HG02943 (cell line): ENCODE measurements at regions not wholly inside any gene's neighbourhood (a gene's known extent, or its start where the extent isn't known, plus 50 kb on each side); places are given as distances from the start of the nearest gene placed in this dataset.

Experiments
- ATAC-seq: cut with Tn5 transposase; IDR thresholded peaks from one replicate; pipeline ENCODE4 v1.9.1; 2021; ENCODE audit warnings: mild to moderate bottlenecking, low read depth, moderate library complexity; ENCODE audit not compliant: unreplicated experiment

DNA sequence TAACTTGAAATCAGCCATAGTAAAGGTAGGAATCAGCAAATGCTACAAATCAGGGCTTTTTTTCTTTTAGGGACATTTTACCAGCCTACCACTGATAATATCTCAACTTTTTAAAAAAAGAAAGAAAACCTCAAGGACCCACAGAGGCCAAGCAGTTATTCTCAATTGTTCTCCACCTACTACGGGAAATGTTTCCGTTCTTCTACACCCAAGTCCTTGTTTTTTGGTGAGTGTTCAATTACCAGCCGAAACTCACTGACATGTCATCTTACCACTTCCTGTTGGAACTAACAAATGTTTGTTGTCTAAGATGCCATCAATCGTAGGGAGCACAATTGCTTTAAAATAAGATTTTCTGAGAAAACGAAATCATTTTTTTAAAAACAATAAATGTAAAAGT lies 50.2 kb upstream of the CDK1 start:
- no peak for ATAC-seq

DNA sequence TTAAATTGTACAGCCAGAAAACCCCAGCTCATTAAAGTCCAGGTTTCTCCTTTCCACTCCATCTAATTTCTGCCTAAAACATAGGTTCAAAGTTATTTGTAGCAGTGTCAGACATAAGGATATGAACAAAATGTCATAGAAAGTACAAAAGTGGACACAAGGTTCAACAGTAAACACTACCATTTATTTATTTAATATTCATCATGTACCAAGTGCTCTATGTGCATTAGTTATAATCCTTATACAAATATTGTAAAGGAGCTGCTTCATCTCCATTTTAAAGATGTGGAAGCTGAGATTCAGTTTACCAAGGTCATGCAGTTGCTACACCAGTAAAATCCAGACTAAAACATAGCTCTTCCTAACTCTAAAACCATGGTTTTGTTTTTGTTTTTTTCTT lies 52.0 kb upstream of the CDK1 start:
- ATAC-seq = no peak

DNA sequence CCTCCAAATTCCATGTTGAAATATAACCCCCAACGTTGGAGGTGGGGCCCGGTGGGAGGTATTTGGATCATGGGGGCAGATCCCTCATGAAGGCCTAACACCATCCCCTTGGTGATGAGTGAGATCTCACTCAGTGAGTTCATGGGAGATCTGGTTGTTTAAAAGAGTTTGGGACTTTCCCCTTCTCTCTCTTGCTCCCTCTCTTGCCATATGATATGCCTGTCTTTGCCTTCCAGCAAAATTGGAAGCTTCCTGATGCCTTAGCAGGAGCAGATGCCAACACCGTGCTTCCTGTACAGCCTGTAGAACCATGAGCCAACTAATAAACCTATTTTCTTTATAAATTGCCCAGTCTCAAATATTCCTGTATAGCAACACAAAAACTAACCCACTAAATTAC lies 55.7 kb upstream of the CDK1 start:
- ATAC-seq = no peak

DNA sequence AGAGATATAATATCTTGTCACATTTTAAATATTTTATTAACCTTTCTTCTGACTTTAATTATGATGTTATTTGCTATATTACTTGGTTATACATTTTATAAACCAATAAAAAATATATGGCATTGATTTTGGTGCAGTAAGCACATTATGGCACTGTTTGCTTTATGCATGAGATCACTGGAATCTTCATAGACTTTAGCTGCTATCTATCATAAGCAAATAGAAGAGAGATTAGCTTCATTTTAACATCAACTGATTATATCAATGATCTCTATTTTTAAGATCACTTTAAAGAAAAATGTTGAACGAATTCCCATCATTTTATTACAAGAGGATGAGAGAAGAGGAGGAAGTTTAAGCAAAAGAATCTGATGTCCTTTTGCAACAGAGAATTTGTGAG lies 58.6 kb upstream of the CDK1 start:
- no peak for ATAC-seq

DNA sequence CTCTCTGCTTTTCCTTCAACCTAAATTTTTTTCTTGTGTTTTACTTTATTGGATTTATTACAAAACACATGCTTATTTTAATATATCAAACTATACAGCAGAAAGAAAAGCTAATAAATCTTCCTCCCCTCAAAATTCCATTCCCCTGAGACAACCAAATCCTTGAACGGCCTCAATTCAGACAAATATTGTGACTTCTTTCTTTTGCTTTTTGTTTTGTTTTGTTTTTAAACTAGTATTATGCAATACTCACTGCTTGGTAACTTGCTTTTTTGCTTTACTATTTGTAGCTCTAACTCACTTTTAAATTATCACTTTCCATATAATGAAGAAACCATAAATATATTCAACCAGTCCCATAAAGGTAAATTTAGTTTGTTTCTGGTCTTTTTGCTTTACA lies 59.4 kb upstream of the CDK1 start:
- ATAC-seq = no peak

DNA sequence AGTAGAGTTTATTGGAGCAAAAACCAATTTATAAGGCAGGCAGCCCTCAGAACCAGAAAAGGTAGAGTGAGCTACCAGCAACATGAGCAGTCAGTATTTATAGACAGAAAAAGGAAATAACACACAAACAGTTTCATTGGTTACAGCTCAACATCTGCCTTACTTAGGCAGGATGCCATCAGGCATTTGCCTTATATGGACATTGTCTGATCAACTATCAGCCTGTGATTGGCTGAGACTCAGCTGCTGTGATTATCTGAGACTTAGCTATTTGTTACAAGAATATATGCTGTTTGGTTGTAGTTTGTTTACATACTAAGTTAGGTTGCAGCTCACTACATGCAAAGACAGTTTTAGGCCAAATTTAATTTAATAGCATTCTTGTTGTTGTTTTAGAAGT lies 60.4 kb upstream of the CDK1 start:
- no peak for ATAC-seq

DNA sequence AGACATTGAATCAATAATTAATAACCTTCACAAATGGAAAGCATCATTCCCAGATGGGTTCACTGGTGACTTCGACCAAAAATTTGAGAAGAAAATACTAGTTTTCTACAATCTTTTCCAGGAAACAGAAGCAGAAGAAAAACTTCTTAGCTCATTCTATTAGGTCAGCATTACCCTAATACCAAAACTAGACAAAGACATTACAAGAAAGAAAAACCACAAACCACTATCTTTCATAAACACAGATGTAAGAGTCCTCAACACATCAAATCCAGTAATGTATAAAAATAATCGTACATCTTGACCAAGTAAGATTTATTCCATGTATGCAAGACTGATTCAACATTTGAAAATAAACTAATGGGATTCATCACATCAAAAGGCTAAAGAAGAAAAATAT lies 64.0 kb upstream of the CDK1 start:
- no peak for ATAC-seq

DNA sequence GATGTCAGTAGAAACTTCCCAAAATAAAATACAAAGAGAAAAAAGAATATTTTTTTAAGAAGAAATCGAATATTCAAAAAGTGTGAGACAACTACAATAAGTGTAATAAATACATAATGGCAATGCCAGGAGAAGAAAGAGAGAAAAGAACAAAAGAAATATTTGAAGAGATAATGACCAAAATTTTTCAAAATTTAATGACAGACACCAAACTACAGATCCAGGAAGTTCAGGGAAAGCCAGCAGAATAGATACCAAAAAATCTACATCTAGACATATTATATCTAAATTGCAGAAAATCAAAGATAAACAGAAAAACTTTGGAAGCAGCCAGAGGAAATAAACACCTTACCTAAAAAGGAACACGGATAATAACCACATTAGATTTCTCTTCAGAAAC lies 66.8 kb upstream of the CDK1 start:
- no peak for ATAC-seq

DNA sequence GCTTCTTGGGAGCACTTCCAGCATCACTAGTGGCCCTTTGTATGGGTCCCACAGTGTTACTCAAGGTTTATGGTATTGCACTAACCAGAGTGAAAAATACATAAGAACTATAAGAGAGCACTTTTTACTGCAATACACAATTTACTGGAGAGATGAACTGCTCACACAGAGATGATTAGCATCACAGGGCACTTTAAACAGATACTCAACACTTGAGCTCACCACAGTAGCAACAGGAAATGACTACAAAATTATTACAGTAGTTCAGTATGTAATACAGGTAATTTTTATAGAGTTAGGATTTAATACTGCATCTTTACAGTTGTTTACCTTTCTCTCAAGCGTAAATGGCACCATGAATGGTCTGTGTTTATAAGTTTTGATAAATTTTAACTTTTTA lies 68.2 kb upstream of the CDK1 start:
- no peak for ATAC-seq

DNA sequence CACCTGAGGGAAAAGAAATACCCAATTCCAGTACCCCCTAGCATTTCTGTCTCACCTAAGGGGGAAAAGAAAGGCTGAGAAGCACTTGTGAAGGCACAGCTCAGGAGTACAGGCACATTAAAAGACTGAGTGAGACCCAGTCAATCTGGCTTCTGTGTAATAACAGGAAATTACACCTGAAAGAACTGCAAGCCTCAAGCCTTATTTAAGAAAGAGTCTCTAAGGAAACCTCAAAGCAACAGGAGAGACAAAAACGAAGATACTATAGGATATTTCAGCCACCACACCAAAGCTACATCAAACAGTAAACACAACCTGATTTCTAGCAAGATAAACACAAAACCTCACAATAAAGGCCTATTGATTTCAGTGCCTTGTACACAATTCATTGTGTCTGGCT lies 69.6 kb upstream of the CDK1 start:
- ATAC-seq = no peak

DNA sequence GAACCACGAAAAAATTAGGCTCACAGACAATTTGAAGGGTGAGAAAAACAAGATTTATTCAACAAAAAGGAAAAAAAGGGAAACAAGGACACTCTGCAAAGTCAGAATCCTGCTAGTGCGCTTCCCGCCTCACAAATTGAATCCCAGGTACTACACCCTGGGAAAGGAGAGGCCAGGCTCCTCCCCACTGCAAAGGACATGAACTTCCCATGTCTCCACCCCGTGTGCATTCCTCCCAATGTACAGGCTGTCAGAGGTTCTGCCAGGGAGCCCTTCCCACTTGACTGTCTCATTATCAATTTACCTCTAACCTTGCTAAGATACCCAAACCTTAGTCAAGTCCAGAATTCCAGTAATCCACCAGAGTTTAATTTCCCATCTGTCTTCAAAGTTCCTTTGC lies 70.4 kb upstream of the CDK1 start:
- no peak for ATAC-seq

DNA sequence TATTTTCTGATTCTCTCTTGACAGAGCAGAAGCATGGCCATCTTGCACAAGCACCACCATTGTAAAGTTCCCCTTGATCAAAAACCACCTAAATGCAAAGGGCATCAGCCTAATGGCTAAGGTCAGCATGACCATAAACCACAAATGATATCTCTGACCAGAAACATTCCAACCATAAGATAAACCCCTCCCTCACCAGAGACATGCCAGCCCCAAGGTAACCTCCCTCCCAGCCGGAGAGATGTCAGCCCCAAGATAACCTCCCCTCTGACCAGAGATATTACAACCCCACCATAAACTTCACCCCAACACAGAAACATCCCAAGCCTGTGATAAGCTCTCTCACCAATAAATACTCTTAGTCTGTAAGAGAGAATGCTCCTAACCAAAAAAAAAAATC lies 72.1 kb upstream of the CDK1 start:
- no peak for ATAC-seq

DNA sequence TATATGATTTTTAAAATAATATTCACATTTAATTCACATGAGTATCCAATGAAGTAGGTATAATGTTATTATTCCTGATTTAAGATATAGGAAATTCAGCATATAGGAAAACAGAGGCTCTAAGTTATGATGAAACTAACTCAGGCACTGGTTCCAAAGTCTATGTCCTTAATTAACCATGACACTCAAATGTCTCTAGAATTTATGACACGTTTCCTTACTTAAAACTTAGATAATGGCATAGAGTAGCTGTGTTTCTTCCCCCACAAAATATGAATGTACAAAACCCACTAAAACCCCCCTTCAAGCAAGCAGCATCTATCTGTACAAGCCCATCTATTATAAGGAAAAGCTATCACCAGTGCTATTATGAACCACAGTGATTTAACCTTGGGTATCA lies 72.9 kb upstream of the CDK1 start:
- ATAC-seq = no peak

DNA sequence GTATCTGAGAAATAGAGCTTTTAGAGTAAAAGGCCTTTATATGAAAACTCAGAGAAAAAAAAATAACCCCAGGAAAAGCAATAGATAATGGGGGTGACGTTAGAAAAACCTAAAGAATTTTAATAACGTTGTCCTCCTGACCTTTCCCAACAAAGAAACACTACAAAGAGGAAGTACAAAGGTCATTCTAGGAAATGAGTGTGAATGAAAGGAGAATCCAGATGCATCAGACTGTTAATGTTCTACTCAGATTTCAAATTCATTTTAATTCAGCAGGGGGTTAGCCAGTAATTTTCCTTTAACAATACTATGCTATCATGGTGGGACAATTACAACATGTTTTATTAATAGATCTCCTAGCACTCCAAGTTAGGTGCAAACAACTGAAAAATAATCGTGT lies 73.8 kb upstream of the CDK1 start:
- ATAC-seq = no peak

DNA sequence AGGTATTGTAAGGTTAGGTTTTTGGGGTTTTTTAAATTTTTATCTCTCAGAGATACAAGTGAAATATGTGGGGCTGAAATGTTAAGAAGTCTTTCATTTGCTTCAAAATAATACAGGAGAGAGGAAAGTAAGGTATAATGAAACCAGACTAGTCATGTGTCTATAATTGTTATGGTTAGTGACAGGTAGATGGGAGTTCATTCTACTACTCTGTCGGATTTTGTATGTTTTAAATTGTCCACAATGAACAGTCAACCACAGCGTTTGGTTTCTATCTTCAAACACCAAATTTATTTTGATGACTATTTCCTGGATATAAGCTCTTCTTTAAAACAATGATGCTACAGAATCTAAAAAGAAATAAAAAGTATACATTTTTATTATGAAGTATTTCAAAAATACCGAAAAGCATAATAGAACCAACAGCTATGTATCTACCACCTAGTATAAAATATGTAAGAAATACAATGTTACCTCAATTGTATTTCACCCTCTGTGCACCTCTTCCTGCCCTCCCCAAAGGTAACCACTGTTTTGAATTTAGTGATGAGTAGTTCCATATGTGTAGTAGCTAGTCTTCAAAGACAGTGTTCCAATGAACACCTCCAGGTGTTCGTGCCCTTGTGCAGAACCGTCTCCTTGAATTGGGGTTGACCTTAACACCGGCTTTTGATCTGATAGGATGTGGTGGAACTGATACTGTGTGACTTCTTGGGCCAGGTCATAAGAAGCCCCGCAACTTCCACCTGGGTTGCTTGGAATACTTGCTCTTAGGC lies 74.8 kb upstream of the CDK1 start:
- no peak for ATAC-seq

DNA sequence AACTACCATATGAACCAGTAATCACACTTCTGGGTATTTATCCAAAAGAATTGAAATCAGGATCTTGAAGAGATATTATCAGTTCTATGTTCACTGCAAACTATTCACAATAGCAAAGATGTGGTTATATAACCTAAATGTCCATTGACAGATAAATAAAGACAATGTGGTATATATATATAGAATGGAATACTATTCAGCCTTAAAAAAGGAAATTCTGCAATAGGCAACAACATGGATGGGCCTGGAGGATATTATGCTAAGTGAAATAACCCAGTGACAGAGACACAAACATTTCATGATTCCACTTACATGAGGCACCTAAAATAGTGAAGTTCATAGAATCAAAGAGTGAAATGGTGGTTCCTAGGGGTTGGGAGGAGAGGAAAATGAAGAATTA lies 90.6 kb upstream of the CDK1 start:
- no peak for ATAC-seq

DNA sequence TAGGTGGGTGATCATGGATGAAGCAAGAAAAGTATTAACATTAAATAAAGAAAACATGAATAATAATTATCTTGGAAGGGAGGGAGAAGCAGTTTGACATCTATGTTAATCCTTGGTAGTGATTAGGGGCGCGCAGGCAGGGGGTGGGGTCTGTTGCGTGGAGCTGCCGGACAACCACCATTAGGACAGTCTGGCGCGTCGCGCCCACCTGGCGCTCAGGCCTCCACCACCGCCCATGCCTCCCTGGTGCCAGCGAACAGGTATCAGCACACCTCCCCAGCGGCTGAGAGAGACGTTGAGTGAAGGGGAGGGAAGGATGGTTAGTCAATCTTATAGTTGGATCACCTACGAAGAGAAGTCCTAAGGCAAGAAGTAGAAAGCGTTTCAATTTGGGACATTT lies 94.2 kb upstream of the CDK1 start:
- ATAC-seq = no peak

DNA sequence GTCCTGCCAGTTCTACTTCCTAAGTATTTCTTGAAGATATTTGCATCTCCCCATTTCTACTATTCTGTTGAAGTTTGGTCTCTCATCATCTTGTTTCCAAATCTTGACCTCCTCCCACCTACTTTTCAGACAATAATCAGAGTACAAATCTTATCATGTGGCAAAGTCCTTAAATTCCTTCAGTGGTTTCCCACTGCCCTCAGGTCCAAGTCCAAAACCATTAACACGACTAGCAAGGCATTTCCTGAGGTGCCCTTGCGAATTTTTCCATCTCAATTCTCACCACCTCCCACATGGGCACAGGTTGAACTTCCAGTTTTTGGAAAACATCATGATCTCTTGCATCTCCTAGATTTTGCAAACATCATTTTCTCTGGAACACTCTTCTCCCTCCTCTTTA lies 97.2 kb upstream of the CDK1 start:
- no peak for ATAC-seq

DNA sequence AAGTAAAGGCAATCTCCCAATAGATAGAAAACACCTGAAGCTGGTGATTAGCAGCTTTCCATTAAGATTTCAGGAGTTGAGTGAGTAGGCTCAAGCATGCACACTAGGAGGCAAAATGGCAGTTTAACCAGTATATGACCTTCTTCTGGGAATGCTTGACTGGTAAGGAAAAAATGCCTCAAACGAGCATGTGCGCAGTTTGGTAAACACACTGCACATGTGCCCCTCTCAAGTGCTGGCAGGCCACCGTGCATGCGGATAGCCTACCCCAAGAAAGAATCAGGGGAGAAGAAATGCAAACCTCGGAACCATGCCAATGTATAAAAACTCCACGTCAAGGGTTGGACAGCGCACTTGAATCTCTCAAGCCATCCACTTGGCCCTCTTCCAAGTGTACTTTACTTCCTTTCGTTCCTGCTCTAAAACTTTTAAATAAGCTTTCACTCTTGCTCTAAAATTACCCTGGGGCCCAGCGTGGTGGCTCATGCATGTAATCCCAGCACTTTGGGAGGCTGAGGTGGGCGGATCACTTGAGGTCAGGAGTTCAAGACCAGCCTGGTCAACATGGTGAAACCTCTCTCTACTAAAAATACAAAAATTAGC lies 98.8 kb upstream of the CDK1 start:
- ATAC-seq = no peak

DNA sequence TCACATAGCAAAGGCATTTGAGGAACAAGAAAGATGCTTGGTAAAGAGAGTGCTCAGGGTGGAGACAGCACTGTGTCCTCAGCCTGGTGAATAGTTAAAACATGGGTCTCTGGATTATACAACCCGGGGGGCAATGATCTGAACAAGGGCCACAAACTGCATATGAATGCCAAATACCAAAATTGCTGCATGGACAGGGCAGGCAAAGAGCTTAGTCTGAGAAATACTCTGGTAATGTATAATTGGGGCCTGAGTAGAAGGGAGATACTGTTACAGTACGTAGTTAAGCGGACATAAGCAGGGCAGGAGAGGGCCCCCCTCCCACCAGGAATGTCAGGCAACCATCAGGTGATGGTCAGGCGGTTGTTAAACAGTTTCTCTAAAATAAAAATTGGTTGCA lies 99.3 kb upstream of the CDK1 start:
- ATAC-seq = no peak

DNA sequence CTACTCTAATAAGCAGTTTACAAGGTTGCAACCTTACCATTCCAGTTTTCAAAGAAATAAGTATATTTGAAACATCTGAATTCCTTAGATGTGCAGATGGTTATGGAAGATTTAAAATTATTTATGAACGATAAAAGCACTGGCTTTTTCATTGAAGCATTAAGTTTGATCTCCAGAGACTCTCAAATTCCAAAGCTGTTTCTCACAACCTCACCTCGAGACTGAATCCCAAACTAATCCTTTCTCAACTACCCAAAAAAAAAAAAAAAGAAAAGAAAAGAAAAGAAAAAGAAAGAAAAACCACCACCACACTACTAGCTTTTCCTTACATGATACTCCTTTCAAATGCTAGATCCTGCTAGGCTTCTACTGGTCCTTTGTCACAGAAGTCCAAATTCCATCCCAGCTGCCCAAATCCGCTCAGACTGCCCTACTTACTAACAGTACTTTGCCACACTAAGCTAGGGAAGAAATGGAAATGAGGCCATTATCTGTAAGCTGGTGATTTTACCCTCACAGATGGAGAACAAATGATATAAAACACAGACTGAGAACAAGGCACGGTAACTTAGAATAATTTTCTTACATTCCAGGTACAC lies 100.6 kb upstream of the CDK1 start:
- ATAC-seq = no peak

DNA sequence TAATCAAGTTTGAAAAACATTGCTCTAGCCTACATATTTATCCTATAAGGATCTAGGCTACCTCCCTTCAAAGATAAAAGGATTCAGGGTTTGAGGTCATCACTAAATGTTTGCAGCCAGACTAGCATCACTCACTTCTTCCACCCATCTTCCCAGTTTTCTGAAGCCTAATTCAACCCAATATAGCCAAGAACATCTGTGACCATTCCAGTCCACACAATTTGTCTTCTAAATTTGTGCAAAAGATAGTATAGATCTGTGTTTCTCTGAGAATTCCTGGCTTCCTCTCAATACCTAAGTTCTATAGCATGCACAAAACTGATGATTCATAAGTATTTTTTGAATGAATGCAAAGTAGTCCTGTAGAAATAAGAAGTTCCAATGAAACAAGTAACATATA lies 103.0 kb upstream of the CDK1 start:
- no peak for ATAC-seq
